HCT116 (cell line): ENCODE measurements at regions not wholly inside any gene's neighbourhood (a gene's known extent, or its start where the extent isn't known, plus 50 kb on each side); places are given as distances from the start of the nearest gene placed in this dataset.

ENCODE experiments used
- CBX3 ChIP-seq: IDR thresholded peaks from 2 replicates; pipeline ENCODE4 v1.6.1; 2012; ENCODE audit warnings: low read depth
- CEBPB ChIP-seq: IDR thresholded peaks from 2 replicates; pipeline ENCODE4 v1.6.1; 2012; ENCODE audit warnings: low read depth
- CTCF ChIP-seq, 3 experiments: fragments of 200-600 bp in 1 of 3; sonication (generic) in 1 of 3; IDR thresholded peaks in 2 of 3; conservative IDR thresholded peaks in 1 of 3; 2 replicates each; pipeline ENCODE4 v1.5.1; 2012 to 2017; ENCODE audit warnings: low read depth in 2 of 3, low read length in 2 of 3, antibody characterized with exemption in 1 of 3, borderline replicate concordance in 1 of 3, control low read depth in 1 of 3, mild to moderate bottlenecking in 1 of 3, mixed read lengths in 1 of 3, mixed run types in 1 of 3, moderate library complexity in 1 of 3; ENCODE audit not compliant: insufficient read depth in 1 of 3
- EZH2phosphoT487 ChIP-seq: fragments of 200-600 bp; IDR thresholded peaks from 2 replicates; pipeline ENCODE4 v1.6.1; 2018; ENCODE audit warnings: antibody characterized with exemption, borderline replicate concordance
- JUND ChIP-seq: IDR thresholded peaks from 2 replicates; pipeline ENCODE4 v1.6.1; 2012
- POLR2A ChIP-seq: IDR thresholded peaks from 2 replicates; pipeline ENCODE4 v1.7.0; 2011; ENCODE audit warnings: borderline replicate concordance; ENCODE audit not compliant: insufficient read depth, insufficient read length; ENCODE audit errors: extremely low read depth
- RAD21 ChIP-seq: IDR thresholded peaks from 2 replicates; pipeline ENCODE4 v1.6.1; 2012; ENCODE audit warnings: low read depth, mild to moderate bottlenecking

- no peak for TF ChIP-seq POLR2A
- peak in 1 of 3 experiments; percentile 28; a peak in 2 of 6 replicates for TF ChIP-seq CTCF (IDR thresholded peaks at IDR 0.05 in 2 of 3, conservative IDR thresholded peaks at IDR 0.05 in 1 of 3; ENCODE audit: borderline replicate concordance in 1 of 3, insufficient read depth in 1 of 3, low read depth in 2 of 3, low read length in 2 of 3)
- no peak for TF ChIP-seq EZH2phosphoT487
- no peak for TF ChIP-seq CBX3
- peak; percentile 41 for TF ChIP-seq RAD21
- no peak for TF ChIP-seq JUND
- no peak for TF ChIP-seq CEBPB
Observed at GRCh38 chr2:129297430-129297829, 682.0 kb upstream of the RAB6C start.
